Tibial nerve (tissue), 4 donors: ENCODE measurements at regions not wholly inside any gene's neighbourhood (a gene's known extent, or its start where the extent isn't known, plus 50 kb on each side); places are given as distances from the start of the nearest gene placed in this dataset.

Experiments
- CTCF ChIP-seq, 5 experiments: fragments of 200-600 bp in 3 of 5; fragments of 450-650 bp in 2 of 5; sonication (generic) in 3 of 5; IDR thresholded peaks; one replicate each; pipeline ENCODE4 v1.5.1; 2016 to 2019; ENCODE audit warnings: antibody characterized with exemption in 5 of 5, mild to moderate bottlenecking in 3 of 5, moderate library complexity in 2 of 5
- EP300 ChIP-seq, 2 donors: sonication (generic); formaldehyde crosslinking; IDR thresholded peaks; one replicate each; pipeline ENCODE4 v1.6.1; 2017; ENCODE audit warnings: antibody characterized with exemption in 2 of 2, mild to moderate bottlenecking in 1 of 2
- POLR2A ChIP-seq, 2 donors: fragments of 450-650 bp; IDR thresholded peaks; one replicate each; pipeline ENCODE4 v1.6.1; 2017; ENCODE audit warnings: antibody characterized with exemption in 2 of 2, mild to moderate bottlenecking in 2 of 2, moderate library complexity in 2 of 2

GRCh38 chr20:60641879-60642447 is 610.1 kb upstream of the CDH4 start:
- TF ChIP-seq POLR2A (IDR thresholded peaks at IDR 0.05) (no peak), CTCF (IDR thresholded peaks at IDR 0.05) (no peak), EP300 (IDR thresholded peaks at IDR 0.05) (no peak)
